OCI-LY3 (cell line): ENCODE measurements at regions not wholly inside any gene's neighbourhood (a gene's known extent, or its start where the extent isn't known, plus 50 kb on each side); places are given as distances from the start of the nearest gene placed in this dataset.

Source experiments
- H2AFZ ChIP-seq: fragments of 200-600, 300-600 bp; shearing (Covaris generic); 2 replicates; pipeline ENCODE4 v1.6.0; 2014; ENCODE audit warnings: antibody characterized with exemption, low read depth, low read length
- H3K27ac ChIP-seq: fragments of 200-600, 300-600 bp; sonication (generic); 2 replicates; pipeline ENCODE4 v1.5.1; 2014; ENCODE audit warnings: mild to moderate bottlenecking, low read length, moderate library complexity, mixed read lengths
- H3K27me3 ChIP-seq: fragments of 200-600, 300-600 bp; sonication (generic); 2 replicates; pipeline ENCODE4 v1.6.1; 2014; ENCODE audit warnings: low read depth, low read length, mixed read lengths
- H3K36me3 ChIP-seq: fragments of 200-600, 300-600 bp; sonication (generic); replicated peaks from 2 replicates; pipeline ENCODE3; 2014; ENCODE audit warnings: low read depth, low read length, mixed read lengths
- H3K4me1 ChIP-seq: fragments of 300-600, 200-600 bp; sonication (generic); 2 replicates; pipeline ENCODE4 v1.6.1; 2014; ENCODE audit warnings: low read length, mixed read lengths
- H3K4me2 ChIP-seq: fragments of 200-600, 300-600 bp; sonication (generic); 2 replicates; pipeline ENCODE4 v1.6.1; 2014; ENCODE audit warnings: low read length, mixed read lengths
- H3K4me3 ChIP-seq: fragments of 300-600, 200-600 bp; sonication (generic); 2 replicates; pipeline ENCODE4 v1.5.1; 2014; ENCODE audit warnings: antibody characterized with exemption, mild to moderate bottlenecking, low read length, moderate library complexity
- H3K79me2 ChIP-seq: fragments of 300-600, 200-600 bp; shearing (Covaris generic); 2 replicates; pipeline ENCODE4 v1.6.1; 2014; ENCODE audit warnings: mild to moderate bottlenecking, low read length, mixed read lengths
- H3K9ac ChIP-seq: fragments of 300-600, 200-600 bp; shearing (Covaris generic); 2 replicates; pipeline ENCODE4 v1.6.0; 2014; ENCODE audit warnings: mild to moderate bottlenecking, low read length, moderate library complexity
- H3K9me3 ChIP-seq: fragments of 200-600, 300-600 bp; shearing (Covaris generic); 2 replicates; pipeline ENCODE4 v1.6.1; 2014; ENCODE audit warnings: low read length, mixed read lengths; ENCODE audit not compliant: insufficient read depth
- H4K20me1 ChIP-seq: fragments of 200-600, 300-600 bp; sonication (generic); 2 replicates; pipeline ENCODE4 v1.6.1; 2016; ENCODE audit warnings: low read length, mixed read lengths; ENCODE audit not compliant: insufficient read depth
- CTCF ChIP-seq: fragments of 200-600, 300-600 bp; sonication (generic); IDR thresholded peaks from 2 replicates; pipeline ENCODE4 v1.5.1; 2014; ENCODE audit warnings: antibody characterized with exemption, low read length, low read depth
- EZH2phosphoT487 ChIP-seq: fragments of 200-600 bp; shearing (Covaris generic); IDR thresholded peaks from 2 replicates; pipeline ENCODE4 v1.6.1; 2018; ENCODE audit warnings: antibody characterized with exemption, mixed run types, low read depth

- Histone ChIP-seq H3K9me3 (no peaks in the 10 kb centered on the region), H3K9ac (no peak overlapping the region), H3K27ac (no peak overlapping the region), H3K4me3 (no peak overlapping the region), H3K4me1 (no peaks in the 10 kb centered on the region), H3K79me2 (no peaks in the 10 kb centered on the region), H2AFZ (no peak overlapping the region), H3K4me2 (no peak overlapping the region), H4K20me1 (no peaks in the 10 kb centered on the region), H3K27me3 (no peaks in the 10 kb centered on the region), H3K36me3 (no peaks in the 10 kb centered on the region)
- no peak for TF ChIP-seq CTCF
- no peak for TF ChIP-seq EZH2phosphoT487
These were observed 245.6 kb upstream of the RGMB start for GRCh38 chr5:98527846-98528245.

- Histone ChIP-seq H3K27me3 (no peaks in the 10 kb centered on the region), H3K4me1 (no peaks in the 10 kb centered on the region), H3K4me2 (no peak overlapping the region), H3K36me3 (no peaks in the 10 kb centered on the region), H4K20me1 (no peaks in the 10 kb centered on the region), H3K9ac (no peak overlapping the region), H3K27ac (no peak overlapping the region), H3K9me3 (no peaks in the 10 kb centered on the region), H3K4me3 (no peak overlapping the region), H3K79me2 (no peaks in the 10 kb centered on the region), H2AFZ (no peak overlapping the region)
- TF ChIP-seq CTCF: no peak
- TF ChIP-seq EZH2phosphoT487: no peak
These were observed 244.1 kb upstream of the RGMB start for GRCh38 chr5:98529321-98529720.

DNA sequence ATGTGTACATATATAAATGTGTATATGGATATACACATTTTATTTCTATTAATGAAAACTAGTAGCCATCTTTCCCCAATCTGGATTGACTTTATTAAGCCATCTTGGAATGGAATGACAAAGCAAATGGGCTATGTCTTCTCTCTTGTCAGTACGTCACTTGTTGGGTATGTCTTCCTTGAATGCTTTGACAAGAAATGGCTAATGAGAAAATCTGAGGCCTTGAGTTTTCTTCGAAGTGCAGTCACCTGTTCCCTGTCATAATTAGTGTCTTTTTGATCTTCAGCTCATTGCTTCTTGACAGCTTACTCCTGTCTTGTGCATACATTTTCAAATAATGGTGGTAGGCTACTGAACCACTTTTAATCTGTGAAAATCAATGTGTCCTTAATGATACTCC lies 243.2 kb upstream of the RGMB start:
- no peak overlapping the region for H3K27ac ChIP-seq
- H2AFZ ChIP-seq: no peak overlapping the region
- no peaks in the 10 kb centered on the region for H4K20me1 ChIP-seq
- H3K27me3 ChIP-seq: no peaks in the 10 kb centered on the region
- H3K9ac ChIP-seq: no peak overlapping the region
- H3K4me1 ChIP-seq: no peaks in the 10 kb centered on the region
- H3K79me2 ChIP-seq: no peaks in the 10 kb centered on the region
- no peaks in the 10 kb centered on the region for H3K9me3 ChIP-seq
- H3K4me3 ChIP-seq: no peak overlapping the region
- TF ChIP-seq EZH2phosphoT487 (no peak), CTCF (no peak)
- no peaks in the 10 kb centered on the region for H3K36me3 ChIP-seq
- no peak overlapping the region for H3K4me2 ChIP-seq

- Histone ChIP-seq H3K4me3 (no peak overlapping the region), H3K9ac (no peak overlapping the region), H3K4me2 (no peak overlapping the region), H2AFZ (no peak overlapping the region), H3K27me3 (no peaks in the 10 kb centered on the region), H3K4me1 (no peaks in the 10 kb centered on the region), H3K36me3 (no peaks in the 10 kb centered on the region), H3K9me3 (no peaks in the 10 kb centered on the region), H3K79me2 (no peaks in the 10 kb centered on the region), H4K20me1 (no peaks in the 10 kb centered on the region), H3K27ac (no peak overlapping the region)
- TF ChIP-seq EZH2phosphoT487 (no peak), CTCF (no peak)
These were observed 237.6 kb upstream of the RGMB start for GRCh38 chr5:98535901-98536300.
